ENCODE measurements at regions not wholly inside any gene's neighbourhood (a gene's known extent, or its start where the extent isn't known, plus 50 kb on each side); places are given as distances from the start of the nearest gene placed in this dataset.
"Not testable (repeated sequence)": the region's sequence is repeated elsewhere in the genome, so short reads cannot be mapped to it uniquely, and the experiment has no call there.

GRCh38 chr2:220371211-220371610 lies 743.8 kb downstream of the SLC4A3 start:
- DNase-seq, result no peak

DNA sequence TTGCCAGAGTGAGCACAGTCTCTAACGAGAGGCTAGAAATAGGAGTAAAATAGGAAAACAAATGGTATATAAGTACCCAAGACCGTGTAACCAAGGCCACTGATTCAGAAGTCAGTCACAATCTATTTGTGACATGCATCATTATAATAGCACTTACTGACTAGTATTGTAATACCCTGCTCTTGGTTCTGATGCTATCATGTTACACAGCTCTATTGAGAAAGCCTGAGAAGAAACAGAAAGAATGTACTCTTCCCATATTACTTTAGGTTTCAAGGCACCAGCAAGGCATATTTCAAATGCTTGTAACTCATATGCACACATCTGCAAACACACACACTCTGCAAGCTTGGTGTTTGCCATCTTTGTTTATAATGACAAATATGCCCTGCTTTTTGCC lies 746.4 kb downstream of the SLC4A3 start:
- peak; percentile 18 for DNase-seq

DNA sequence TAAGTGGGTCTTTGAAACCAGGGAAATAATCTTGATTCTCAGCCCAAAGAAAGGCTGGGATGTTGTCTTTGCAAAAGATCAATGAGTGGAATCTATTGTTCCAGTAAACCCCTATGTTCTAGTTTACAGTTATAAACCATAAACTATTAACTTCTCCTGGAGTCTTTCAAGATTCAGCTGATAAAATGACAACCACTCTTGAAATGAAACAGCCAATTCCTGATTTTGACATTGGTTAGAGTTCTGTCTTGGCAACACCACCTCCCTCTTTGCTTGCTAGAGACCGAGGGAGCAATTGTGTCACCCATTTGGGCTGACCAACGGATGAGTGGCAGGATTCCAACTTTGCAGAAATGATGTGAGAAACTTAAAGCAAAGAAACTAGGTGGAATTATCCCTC lies 746.9 kb downstream of the SLC4A3 start:
- DNase-seq, result no peak

DNA sequence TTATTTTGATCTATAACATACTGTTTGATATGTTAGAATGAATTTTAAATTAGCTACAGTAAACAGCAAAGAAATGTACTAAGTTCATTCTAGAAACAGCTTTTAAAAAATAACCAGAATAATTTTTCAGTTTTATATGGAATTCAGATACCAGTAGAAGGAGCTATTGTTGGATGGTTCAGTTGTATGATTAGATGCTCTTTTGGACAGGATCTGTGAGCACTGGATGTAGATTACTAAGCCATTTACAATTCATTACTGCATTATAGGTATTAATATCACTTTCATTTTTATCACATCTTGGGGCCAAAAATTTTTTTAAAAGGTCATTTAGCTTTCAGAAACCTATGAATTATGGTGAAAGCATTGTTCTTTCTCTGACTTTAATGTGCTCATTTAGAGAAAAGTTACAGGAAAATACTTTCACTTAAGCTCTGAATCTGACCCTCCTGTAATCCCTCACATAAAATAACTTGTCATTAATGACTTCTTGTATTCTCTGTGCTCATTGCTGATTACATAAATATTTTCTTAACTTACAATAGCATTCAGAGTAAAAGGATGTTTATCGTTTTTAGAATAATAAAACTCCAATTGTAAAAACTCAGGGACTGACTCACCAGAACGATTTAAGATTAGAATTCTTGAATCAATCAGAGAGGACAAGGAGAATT lies 750.2 kb downstream of the SLC4A3 start:
- DNase-seq, result no peak

GRCh38 chr2:220387758-220388157 lies 760.3 kb downstream of the SLC4A3 start:
- not testable (repeated sequence) for DNase-seq

- DNase-seq, result no peak
Measured at GRCh38 chr2:220393711-220394110, 766.3 kb downstream of the SLC4A3 start.

- DNase-seq, result no peak
Measured at GRCh38 chr2:220394433-220394832, 767.0 kb downstream of the SLC4A3 start.

GRCh38 chr2:220396287-220396686 lies 768.9 kb downstream of the SLC4A3 start:
- no peak for DNase-seq

- DNase-seq, result no peak
Measured at GRCh38 chr2:220410296-220410695, 782.9 kb downstream of the SLC4A3 start.

DNA sequence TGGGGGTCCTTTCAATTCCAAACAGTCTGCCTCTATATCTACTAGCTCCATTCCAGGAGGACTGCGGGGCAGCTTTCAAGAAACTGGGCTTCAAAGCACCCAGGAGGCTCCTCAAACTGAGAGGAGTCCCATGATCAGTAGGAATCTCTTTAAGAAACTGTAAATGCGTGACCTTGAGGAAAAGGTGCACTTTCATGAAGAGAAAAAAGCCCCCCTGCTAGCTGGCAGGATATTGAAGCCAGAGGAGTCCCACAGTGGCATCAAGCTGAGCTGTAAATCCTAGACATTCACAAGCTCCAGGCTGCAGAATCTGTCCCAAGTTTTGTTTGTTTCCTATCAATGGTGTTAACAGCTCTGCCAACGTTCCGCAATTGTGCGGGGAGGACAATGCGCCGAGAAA lies 790.1 kb downstream of the SLC4A3 start:
- no peak for DNase-seq

DNA sequence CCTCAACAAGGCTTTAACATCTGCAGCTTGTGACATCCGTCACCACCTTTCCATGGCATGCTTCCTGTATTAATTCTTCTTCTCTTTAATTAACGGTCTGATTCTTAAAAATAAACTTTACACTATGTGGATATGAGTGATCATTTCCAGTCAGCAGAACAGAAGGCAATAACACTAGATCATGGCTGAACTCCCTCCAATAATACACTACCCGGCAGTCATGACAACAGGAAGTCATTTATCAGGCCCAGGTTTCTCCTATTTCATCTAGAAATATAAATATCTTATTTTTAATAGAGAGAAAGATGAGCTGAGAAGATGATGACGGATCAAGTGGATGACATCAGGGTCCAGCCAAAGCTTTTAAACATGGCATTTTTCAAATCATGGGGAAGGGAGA lies 792.2 kb downstream of the SLC4A3 start:
- no peak for DNase-seq

DNA sequence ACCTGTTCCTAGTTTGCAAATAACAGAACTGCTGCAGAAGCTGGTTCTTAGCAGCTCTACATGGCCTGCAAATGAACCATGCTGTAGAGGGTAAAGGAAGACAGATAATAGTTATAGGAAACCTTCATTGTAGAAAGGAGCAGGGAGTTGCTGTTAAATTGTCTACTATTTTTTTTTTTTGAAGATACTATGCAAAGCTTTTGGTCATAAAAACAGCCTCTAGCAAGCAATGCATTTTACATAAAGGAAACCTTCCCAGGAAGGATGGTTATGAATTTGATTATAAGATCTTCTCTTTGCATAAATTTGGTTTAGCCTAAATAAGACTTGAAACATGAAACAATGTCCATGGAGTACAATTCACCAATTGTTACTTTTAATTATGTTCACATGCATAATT lies 793.4 kb downstream of the SLC4A3 start:
- DNase-seq, result no peak

GRCh38 chr2:220422676-220423075 lies 795.2 kb downstream of the SLC4A3 start:
- DNase-seq, result no peak

- DNase-seq, result no peak
Measured at GRCh38 chr2:220424561-220424960, 797.1 kb downstream of the SLC4A3 start.

DNA sequence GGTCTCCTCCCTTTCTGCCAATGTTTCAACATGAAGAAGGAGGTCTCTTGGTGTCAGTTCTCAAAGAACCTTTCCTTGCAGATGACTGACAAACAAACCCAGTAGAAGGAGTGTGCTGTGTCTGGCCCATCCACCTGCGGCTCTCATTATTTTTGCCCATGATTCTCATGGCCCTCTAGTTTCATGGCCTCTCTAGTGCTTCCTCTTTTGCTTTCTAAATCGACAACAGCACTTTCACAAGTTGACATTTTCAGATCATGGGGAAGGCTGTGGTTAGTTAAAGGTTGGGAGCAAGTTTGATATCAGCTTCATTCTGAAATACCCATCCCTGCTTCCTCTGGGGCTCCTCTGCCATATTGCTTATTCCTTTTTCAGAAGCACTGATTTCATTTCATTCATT lies 805.2 kb downstream of the SLC4A3 start:
- no peak for DNase-seq

DNA sequence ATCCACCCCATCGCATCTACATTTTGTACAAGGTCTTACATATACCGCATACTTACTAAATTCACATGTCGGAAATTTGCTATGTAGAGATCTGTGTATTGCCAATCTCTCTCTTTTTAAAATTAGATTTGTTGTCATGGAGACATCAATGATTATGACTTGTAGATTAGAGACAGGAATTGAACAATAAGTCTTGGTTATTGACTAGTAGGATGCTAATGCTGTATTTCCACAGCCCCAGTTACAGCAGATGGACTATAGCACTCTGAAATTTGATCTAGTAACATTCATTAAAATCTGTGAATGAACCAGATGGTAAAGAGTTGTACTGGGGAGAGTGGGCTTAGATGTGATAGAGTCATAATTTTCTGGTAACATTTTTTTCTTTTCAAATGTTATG lies 805.7 kb downstream of the SLC4A3 start:
- no peak for DNase-seq

DNA sequence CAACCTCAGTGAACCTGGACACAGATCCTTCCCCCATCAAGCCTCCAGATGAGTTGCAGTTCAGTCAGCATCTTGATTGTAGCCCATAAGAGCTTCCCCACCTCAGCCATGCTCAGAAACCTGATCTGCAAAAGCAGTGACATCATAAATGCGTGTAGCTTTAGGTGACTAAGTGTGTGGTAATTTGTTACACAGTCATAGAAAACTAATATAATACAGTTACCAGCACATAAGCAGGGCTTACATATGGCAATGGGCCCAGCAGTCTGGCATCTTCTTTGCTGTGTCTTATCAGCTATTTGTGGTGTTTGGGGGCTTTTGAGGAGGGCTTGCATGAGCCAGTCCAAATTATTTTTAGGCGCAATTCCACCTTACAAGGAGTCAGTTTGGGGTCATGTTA lies 807.0 kb downstream of the SLC4A3 start:
- DNase-seq, result no peak

GRCh38 chr2:220437938-220438337 lies 810.5 kb downstream of the SLC4A3 start:
- no peak for DNase-seq

GRCh38 chr2:220440731-220441130 lies 813.3 kb downstream of the SLC4A3 start:
- no peak for DNase-seq

- no peak for DNase-seq
Measured at GRCh38 chr2:220441404-220441803, 814.0 kb downstream of the SLC4A3 start.

GRCh38 chr2:220442012-220442411 lies 814.6 kb downstream of the SLC4A3 start:
- DNase-seq, result no peak

- DNase-seq, result no peak
Measured at GRCh38 chr2:220445429-220446105, 818.1 kb downstream of the SLC4A3 start.

DNA sequence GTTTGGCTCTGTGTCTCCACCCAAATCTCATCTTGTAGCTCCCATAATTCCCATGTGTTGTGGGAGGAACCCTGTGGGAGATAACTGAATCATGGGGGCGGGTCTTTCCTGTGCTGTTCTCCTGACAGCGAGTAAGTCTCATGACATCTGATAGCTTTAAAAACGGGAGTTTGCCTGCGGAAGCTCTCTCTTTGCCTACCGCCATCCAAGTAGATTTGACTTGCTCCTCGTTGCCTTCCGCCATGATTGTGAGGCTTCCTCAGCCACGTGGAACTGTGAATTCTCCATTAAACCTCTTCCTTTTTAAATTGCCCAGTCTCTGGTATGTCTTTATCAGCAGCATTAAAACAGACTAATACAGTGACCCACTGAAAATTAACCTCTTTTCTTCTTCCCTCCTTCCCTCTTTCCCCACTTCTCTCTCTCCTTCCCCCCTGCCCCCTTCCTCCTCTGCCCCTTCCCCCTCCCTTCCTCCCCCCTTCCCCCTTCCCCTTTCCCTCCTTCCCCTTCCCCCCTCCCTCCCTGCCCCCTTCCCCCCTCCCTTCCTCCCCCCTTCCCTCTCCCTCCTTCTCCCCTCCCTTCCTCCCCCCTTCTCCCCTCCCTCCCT lies 818.8 kb downstream of the SLC4A3 start:
- DNase-seq, result no peak

DNA sequence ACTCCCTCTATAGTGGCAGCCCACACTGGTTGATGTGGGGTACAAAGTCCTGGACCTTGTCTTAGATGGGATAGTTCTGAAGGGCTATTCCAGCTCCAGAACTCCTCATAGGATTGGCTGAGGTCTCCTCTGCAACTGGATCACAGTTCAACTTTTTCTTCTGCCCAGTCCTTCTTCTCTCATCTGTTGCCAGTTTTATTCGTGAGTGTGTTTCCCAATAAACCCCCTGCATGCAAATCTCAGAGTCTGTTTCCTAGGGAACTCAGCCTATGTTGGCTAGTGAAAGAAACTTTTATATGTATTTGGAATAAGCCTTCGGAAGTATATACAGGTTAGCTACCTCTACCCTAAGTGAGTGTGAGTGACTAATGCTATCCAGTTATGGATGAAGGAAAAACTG lies 823.4 kb downstream of the SLC4A3 start:
- DNase-seq, result no peak

DNA sequence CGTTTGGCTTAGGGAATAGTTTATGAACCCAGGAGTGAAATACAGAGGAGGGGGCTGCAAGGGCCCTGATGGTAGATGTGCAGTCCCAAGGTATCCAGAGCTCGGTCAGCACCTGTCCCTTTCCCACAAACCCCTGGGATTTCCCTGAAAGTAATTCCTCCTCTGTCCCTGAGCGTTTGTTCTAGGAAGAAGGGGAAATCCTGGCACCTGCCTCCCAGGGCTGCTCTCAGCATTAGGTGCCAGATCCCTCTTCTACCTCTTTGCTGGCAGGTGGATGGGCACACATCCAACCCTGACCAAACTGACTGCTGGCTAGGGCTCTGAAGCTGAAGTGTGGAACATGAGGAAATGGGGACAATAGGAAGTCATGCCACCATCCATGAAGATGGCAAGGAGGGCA lies 824.0 kb downstream of the SLC4A3 start:
- no peak for DNase-seq
